SK-N-SH (cell line): ENCODE measurements at regions not wholly inside any gene's neighbourhood (a gene's known extent, or its start where the extent isn't known, plus 50 kb on each side); places are given as distances from the start of the nearest gene placed in this dataset.

Experiments
- CTCF ChIA-PET: fragments of 300-600, 350-600 bp; formaldehyde crosslinking; extraction: SDS; loops from one replicate; lab custom pipeline; 2021; lab: Yijun Ruan, JAX
- POLR2A ChIA-PET: fragments of 350-600 bp; sonication (Branson Sonifier 250); formaldehyde crosslinking; extraction: SDS; loops from one replicate; lab custom pipeline; 2020; ENCODE audit warnings: antibody characterized with exemption, inconsistent platforms; lab: Yijun Ruan, JAX
- DNase-seq: peaks from one replicate; pipeline ENCODE4 v3.0.0; 2012
- H2AFZ ChIP-seq: fragments of 200-600 bp; sonication (generic); 2 replicates; pipeline ENCODE4 v1.8.1; 2016; ENCODE audit warnings: antibody characterized with exemption, mild to moderate bottlenecking, low read depth
- H3F3A ChIP-seq: fragments of 200-600 bp; sonication (generic); replicated peaks from 2 replicates; pipeline ENCODE3; 2016; ENCODE audit warnings: antibody characterized with exemption, mild to moderate bottlenecking; ENCODE audit not compliant: insufficient read depth
- H3K27ac ChIP-seq, 2 experiments: fragments of 200-500 bp in 1 of 2; fragments of 200-600 bp in 1 of 2; sonication (Bioruptor generic) in 1 of 2; sonication (generic), shearing (Covaris generic) in 1 of 2; 2 replicates each; pipeline versions ENCODE4 v1.5.1 to v1.6.1; 2014 to 2016; ENCODE audit warnings: low read depth in 2 of 2, inconsistent platforms in 1 of 2, low read length in 1 of 2, mild to moderate bottlenecking in 1 of 2, mixed read lengths in 1 of 2
- H3K27me3 ChIP-seq: fragments of 200-600 bp; sonication (generic), shearing (Covaris generic); 2 replicates; pipeline ENCODE4 v1.6.1; 2016; ENCODE audit warnings: mixed run types; ENCODE audit not compliant: insufficient read depth
- H3K36me3 ChIP-seq, 2 experiments: fragments of 200-500 bp in 1 of 2; fragments of 200-600 bp in 1 of 2; sonication (Bioruptor generic) in 1 of 2; sonication (generic) in 1 of 2; replicated peaks in 1 of 2; 2 replicates each; pipeline versions ENCODE3 to v1.5.1; 2014 to 2016; ENCODE audit warnings: low read length in 1 of 2, mild to moderate bottlenecking in 1 of 2; ENCODE audit not compliant: insufficient read depth in 2 of 2, control insufficient read depth in 1 of 2
- H3K4me1 ChIP-seq, 2 experiments: fragments of 200-500 bp in 1 of 2; fragments of 200-600 bp in 1 of 2; sonication (Bioruptor generic) in 1 of 2; sonication (generic), shearing (Covaris generic) in 1 of 2; 2 replicates each; pipeline versions ENCODE4 v1.5.1 to v1.6.1; 2014 to 2016; ENCODE audit warnings: low read depth in 1 of 2, low read length in 1 of 2, mixed run types in 1 of 2; ENCODE audit not compliant: insufficient read depth in 2 of 2, control insufficient read depth in 1 of 2
- H3K4me2 ChIP-seq: fragments of 200-600 bp; sonication (generic), shearing (Covaris generic); 2 replicates; pipeline ENCODE4 v1.6.1; 2017; ENCODE audit warnings: mixed run types
- H3K4me3 ChIP-seq, 2 experiments: fragments of 200-500 bp in 1 of 2; fragments of 200-600 bp in 1 of 2; sonication (Bioruptor generic) in 1 of 2; sonication (generic), shearing (Covaris generic) in 1 of 2; 2 replicates each; pipeline versions ENCODE4 v1.5.1 to v1.8.1; 2014 to 2016; ENCODE audit warnings: low read depth in 2 of 2, inconsistent platforms in 1 of 2, low read length in 1 of 2, mild to moderate bottlenecking in 1 of 2, mixed read lengths in 1 of 2, moderate library complexity in 1 of 2
- H3K79me2 ChIP-seq: fragments of 200-600 bp; sonication (generic); 2 replicates; pipeline ENCODE4 v1.8.1; 2017; ENCODE audit warnings: mild to moderate bottlenecking; ENCODE audit not compliant: insufficient read depth
- H3K9ac ChIP-seq: fragments of 200-600 bp; sonication (generic); 2 replicates; pipeline ENCODE4 v1.6.1; 2017; ENCODE audit warnings: mixed run types
- H3K9me2 ChIP-seq: fragments of 200-600 bp; sonication (generic); 2 replicates; pipeline ENCODE4 v1.6.1; 2017; ENCODE audit warnings: mixed run types
- H3K9me3 ChIP-seq: fragments of 200-600 bp; sonication (generic); 2 replicates; pipeline ENCODE4 v1.6.1; 2017; ENCODE audit warnings: mixed run types, mild to moderate bottlenecking, moderate library complexity
- H4K20me1 ChIP-seq: fragments of 200-600 bp; sonication (generic); 2 replicates; pipeline ENCODE4 v1.6.1; 2017; ENCODE audit warnings: mild to moderate bottlenecking, mixed run types; ENCODE audit not compliant: insufficient read depth
- CHD2 ChIP-seq: fragments of 150-350 bp; IDR thresholded peaks from 2 replicates; pipeline ENCODE4 v1.6.1; 2018; ENCODE audit warnings: low read length; ENCODE audit not compliant: partially characterized antibody
- EZH2phosphoT487 ChIP-seq: fragments of 200-600 bp; sonication (generic); IDR thresholded peaks from 2 replicates; pipeline ENCODE4 v1.6.1; 2017; ENCODE audit warnings: low read depth, mixed run types, mild to moderate bottlenecking, antibody characterized with exemption, moderate library complexity, borderline replicate concordance
- JUND ChIP-seq: IDR thresholded peaks from 2 replicates; pipeline ENCODE4 v1.4.0; 2012
- RXRA ChIP-seq: IDR thresholded peaks from 2 replicates; pipeline ENCODE4 v1.4.0; 2012; ENCODE audit warnings: low read depth, mild to moderate bottlenecking, borderline replicate concordance
- SIN3A ChIP-seq: IDR thresholded peaks from 2 replicates; pipeline ENCODE4 v1.6.1; 2012; ENCODE audit warnings: low read depth, mild to moderate bottlenecking, low read length, moderate library complexity, borderline replicate concordance
- TAF1 ChIP-seq: IDR thresholded peaks from 2 replicates; pipeline ENCODE4 v1.6.1; 2012; ENCODE audit warnings: low read depth, mild to moderate bottlenecking, low read length, moderate library complexity, borderline replicate concordance
- YY1 ChIP-seq: IDR thresholded peaks from 2 replicates; pipeline ENCODE4 v1.4.0; 2012; ENCODE audit warnings: low read depth, mild to moderate bottlenecking
- WGBS: methylation state at CpG from one replicate; pipeline ENCODE4 v1.1.6; 2017; ENCODE audit warnings: low lambda C conversion rate; 5-methylcytosine and 5-hydroxymethylcytosine counted together
- TF ChIP-seq, protein P1 (sequence below): IDR thresholded peaks from 2 replicates; pipeline ENCODE4 v1.4.0; 2012; ENCODE audit warnings: low read depth, borderline replicate concordance
- TF ChIP-seq, protein P2 (sequence below): IDR thresholded peaks from 2 replicates; pipeline ENCODE4 v1.4.0; 2012; ENCODE audit warnings: low read depth, borderline replicate concordance
- TF ChIP-seq, protein P3 (sequence below): fragments of 200-600 bp; sonication (generic); IDR thresholded peaks from 2 replicates; pipeline ENCODE4 v1.6.1; 2017; ENCODE audit warnings: antibody characterized with exemption, mild to moderate bottlenecking, moderate library complexity
- TF ChIP-seq, protein P4 (sequence below): IDR thresholded peaks from 2 replicates; pipeline ENCODE4; 2012
- TF ChIP-seq, protein P5 (sequence below): IDR thresholded peaks from 2 replicates; pipeline ENCODE4 v1.4.0; 2012; ENCODE audit warnings: low read depth

DNA sequence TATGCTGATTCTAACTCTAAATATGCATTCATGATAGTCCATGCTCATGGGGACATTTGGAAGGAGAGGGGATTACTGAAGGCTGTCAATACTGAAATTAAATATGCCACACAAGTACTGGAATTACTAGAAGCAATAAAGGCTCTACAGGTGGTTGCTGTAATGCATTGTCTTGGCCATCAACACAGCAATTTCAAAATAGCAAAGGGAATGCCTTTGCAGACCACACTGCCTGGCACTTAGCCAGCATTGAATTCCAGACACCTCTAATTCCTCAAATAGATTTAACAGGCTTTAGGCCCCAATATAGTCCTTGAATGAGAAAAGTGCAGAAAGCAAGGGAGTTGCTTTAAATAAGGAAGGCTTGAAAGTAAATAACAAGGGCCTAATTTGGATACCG is 115.8 kb upstream of the PLCL2 start:
- no peak for DNase-seq
- ChIA-PET POLR2A (no interaction called here), CTCF (no interaction called here)
- H3K9me3 ChIP-seq = no peaks in the 10 kb centered on the region
- no peaks in the 10 kb centered on the region for H3K36me3 ChIP-seq
- H3K4me3 ChIP-seq = no peak overlapping the region
- H3K9ac ChIP-seq = no peak overlapping the region
- H3F3A ChIP-seq = no peaks in the 10 kb centered on the region
- H3K79me2 ChIP-seq = no peaks in the 10 kb centered on the region
- no peaks in the 10 kb centered on the region; a peak in 1 of 4 replicates for H3K4me1 ChIP-seq
- no peak overlapping the region for H2AFZ ChIP-seq
- no peak for TF ChIP-seq EZH2phosphoT487
- TF ChIP-seq TAF1 = no peak
- TF ChIP-seq RXRA = no peak
- TF ChIP-seq, protein P1, sequence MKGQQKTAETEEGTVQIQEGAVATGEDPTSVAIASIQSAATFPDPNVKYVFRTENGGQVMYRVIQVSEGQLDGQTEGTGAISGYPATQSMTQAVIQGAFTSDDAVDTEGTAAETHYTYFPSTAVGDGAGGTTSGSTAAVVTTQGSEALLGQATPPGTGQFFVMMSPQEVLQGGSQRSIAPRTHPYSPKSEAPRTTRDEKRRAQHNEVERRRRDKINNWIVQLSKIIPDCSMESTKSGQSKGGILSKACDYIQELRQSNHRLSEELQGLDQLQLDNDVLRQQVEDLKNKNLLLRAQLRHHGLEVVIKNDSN = no peak
- TF ChIP-seq YY1 = no peak
- TF ChIP-seq, all 33 proteins: peak for 0
- Histone ChIP-seq H3K9me2 (no peaks in the 10 kb centered on the region), H3K4me2 (no peak overlapping the region), H4K20me1 (no peaks in the 10 kb centered on the region), H3K27me3 (no peaks in the 10 kb centered on the region), H3K27ac (no peak overlapping the region)
- 56% methylated on average over 1 of the region's 1 CpG for WGBS

DNA sequence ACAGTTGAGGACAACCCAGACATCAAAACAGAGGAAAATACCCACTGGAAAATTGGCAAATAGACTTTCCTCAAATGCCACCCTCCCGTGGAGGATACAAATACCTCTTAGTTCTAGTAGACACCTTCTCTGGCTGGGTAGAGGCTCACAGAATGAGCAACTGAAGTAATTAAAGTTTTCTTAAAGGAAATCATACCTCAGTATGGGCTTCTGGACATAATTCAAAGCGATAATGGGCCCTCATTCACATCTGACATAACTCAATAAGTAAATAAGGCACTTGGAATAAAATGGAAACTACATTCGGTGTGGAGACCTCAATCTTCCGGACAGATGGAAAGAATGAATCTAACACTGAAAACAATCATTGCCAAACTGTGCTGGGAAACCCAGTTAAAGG is 115.2 kb upstream of the PLCL2 start:
- no peak overlapping the region for H3K27ac ChIP-seq
- H3K79me2 ChIP-seq = no peaks in the 10 kb centered on the region
- CTCF ChIA-PET = no interaction called here
- H3K9ac ChIP-seq = no peak overlapping the region
- H3K4me2 ChIP-seq = no peak overlapping the region
- H2AFZ ChIP-seq = no peak overlapping the region
- H3K36me3 ChIP-seq = no peaks in the 10 kb centered on the region
- no peaks in the 10 kb centered on the region for H3K9me2 ChIP-seq
- H3F3A ChIP-seq = no peaks in the 10 kb centered on the region
- no peak for DNase-seq
- H3K27me3 ChIP-seq = no peaks in the 10 kb centered on the region
- H3K9me3 ChIP-seq = no peaks in the 10 kb centered on the region
- H4K20me1 ChIP-seq = no peaks in the 10 kb centered on the region
- H3K4me3 ChIP-seq = no peak overlapping the region
- no peaks in the 10 kb centered on the region; a peak in 1 of 4 replicates for H3K4me1 ChIP-seq
- WGBS = 51% methylated on average over 4 of the region's 4 CpGs
- POLR2A ChIA-PET = no interaction called here
- TF ChIP-seq SIN3A = no peak
- TF ChIP-seq CHD2 = no peak
- TF ChIP-seq, protein P2, sequence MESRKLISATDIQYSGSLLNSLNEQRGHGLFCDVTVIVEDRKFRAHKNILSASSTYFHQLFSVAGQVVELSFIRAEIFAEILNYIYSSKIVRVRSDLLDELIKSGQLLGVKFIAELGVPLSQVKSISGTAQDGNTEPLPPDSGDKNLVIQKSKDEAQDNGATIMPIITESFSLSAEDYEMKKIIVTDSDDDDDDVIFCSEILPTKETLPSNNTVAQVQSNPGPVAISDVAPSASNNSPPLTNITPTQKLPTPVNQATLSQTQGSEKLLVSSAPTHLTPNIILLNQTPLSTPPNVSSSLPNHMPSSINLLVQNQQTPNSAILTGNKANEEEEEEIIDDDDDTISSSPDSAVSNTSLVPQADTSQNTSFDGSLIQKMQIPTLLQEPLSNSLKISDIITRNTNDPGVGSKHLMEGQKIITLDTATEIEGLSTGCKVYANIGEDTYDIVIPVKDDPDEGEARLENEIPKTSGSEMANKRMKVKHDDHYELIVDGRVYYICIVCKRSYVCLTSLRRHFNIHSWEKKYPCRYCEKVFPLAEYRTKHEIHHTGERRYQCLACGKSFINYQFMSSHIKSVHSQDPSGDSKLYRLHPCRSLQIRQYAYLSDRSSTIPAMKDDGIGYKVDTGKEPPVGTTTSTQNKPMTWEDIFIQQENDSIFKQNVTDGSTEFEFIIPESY = no peak
- TF ChIP-seq JUND = no peak
- TF ChIP-seq, protein P3, sequence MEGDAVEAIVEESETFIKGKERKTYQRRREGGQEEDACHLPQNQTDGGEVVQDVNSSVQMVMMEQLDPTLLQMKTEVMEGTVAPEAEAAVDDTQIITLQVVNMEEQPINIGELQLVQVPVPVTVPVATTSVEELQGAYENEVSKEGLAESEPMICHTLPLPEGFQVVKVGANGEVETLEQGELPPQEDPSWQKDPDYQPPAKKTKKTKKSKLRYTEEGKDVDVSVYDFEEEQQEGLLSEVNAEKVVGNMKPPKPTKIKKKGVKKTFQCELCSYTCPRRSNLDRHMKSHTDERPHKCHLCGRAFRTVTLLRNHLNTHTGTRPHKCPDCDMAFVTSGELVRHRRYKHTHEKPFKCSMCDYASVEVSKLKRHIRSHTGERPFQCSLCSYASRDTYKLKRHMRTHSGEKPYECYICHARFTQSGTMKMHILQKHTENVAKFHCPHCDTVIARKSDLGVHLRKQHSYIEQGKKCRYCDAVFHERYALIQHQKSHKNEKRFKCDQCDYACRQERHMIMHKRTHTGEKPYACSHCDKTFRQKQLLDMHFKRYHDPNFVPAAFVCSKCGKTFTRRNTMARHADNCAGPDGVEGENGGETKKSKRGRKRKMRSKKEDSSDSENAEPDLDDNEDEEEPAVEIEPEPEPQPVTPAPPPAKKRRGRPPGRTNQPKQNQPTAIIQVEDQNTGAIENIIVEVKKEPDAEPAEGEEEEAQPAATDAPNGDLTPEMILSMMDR = no peak
- TF ChIP-seq, protein P4, sequence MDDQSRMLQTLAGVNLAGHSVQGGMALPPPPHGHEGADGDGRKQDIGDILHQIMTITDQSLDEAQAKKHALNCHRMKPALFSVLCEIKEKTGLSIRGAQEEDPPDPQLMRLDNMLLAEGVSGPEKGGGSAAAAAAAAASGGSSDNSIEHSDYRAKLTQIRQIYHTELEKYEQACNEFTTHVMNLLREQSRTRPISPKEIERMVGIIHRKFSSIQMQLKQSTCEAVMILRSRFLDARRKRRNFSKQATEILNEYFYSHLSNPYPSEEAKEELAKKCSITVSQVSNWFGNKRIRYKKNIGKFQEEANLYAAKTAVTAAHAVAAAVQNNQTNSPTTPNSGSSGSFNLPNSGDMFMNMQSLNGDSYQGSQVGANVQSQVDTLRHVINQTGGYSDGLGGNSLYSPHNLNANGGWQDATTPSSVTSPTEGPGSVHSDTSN = no peak
- TF ChIP-seq, protein P5, sequence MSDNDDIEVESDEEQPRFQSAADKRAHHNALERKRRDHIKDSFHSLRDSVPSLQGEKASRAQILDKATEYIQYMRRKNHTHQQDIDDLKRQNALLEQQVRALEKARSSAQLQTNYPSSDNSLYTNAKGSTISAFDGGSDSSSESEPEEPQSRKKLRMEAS = no peak
